HEK293 (cell line): ENCODE measurements at regions not wholly inside any gene's neighbourhood (a gene's known extent, or its start where the extent isn't known, plus 50 kb on each side); places are given as distances from the start of the nearest gene placed in this dataset.

Experiments used
- PRDM1 ChIP-seq: fragments of 450-650 bp; formaldehyde crosslinking; IDR thresholded peaks from 2 replicates; pipeline ENCODE4; 2016; ENCODE audit warnings: missing biosample characterization, missing genetic modification characterization
- SP3 ChIP-seq: fragments of 450-650 bp; formaldehyde crosslinking; IDR thresholded peaks from 2 replicates; pipeline ENCODE4 v1.5.1; 2016; ENCODE audit warnings: missing biosample characterization, missing genetic modification characterization
- ZNF221 ChIP-seq: fragments of 450-650 bp; formaldehyde crosslinking; IDR thresholded peaks from 2 replicates; pipeline ENCODE4 v1.5.1; 2017; ENCODE audit warnings: missing biosample characterization, missing genetic modification characterization, borderline replicate concordance
- ZNF350 ChIP-seq: fragments of 450-650 bp; formaldehyde crosslinking; IDR thresholded peaks from 2 replicates; pipeline ENCODE4 v1.5.0; 2017; ENCODE audit warnings: missing biosample characterization, mild to moderate bottlenecking, missing genetic modification characterization
- ZNF561 ChIP-seq: fragments of 450-650 bp; IDR thresholded peaks from 2 replicates; pipeline ENCODE4 v1.5.1; 2018; ENCODE audit warnings: missing biosample characterization, missing genetic modification characterization, borderline replicate concordance
- TF ChIP-seq, protein P1 (sequence below): fragments of 450-650 bp; formaldehyde crosslinking; IDR thresholded peaks from 2 replicates; pipeline ENCODE4 v1.5.1; 2016; ENCODE audit warnings: missing biosample characterization, missing genetic modification characterization
- TF ChIP-seq, protein P2 (sequence below): fragments of 450-650 bp; formaldehyde crosslinking; IDR thresholded peaks from 2 replicates; pipeline ENCODE4 v1.5.1; 2016; ENCODE audit warnings: missing biosample characterization, missing genetic modification characterization
- TF ChIP-seq, protein P3 (sequence below): fragments of 450-650 bp; IDR thresholded peaks from 2 replicates; pipeline ENCODE4 v1.5.1; 2018; ENCODE audit warnings: missing biosample characterization, mild to moderate bottlenecking, missing genetic modification characterization
- TF ChIP-seq, protein P4 (sequence below): fragments of 450-650 bp; formaldehyde crosslinking; IDR thresholded peaks from 2 replicates; pipeline ENCODE4 v1.5.1; 2016; ENCODE audit warnings: missing biosample characterization, missing genetic modification characterization, borderline replicate concordance
- TF ChIP-seq, protein P5 (sequence below): fragments of 450-650 bp; formaldehyde crosslinking; optimal IDR thresholded peaks from 2 replicates; pipeline ENCODE3; 2016; ENCODE audit warnings: missing biosample characterization, mild to moderate bottlenecking, missing genetic modification characterization
- TF ChIP-seq, protein P6 (sequence below): fragments of 450-650 bp; formaldehyde crosslinking; IDR thresholded peaks from 2 replicates; pipeline ENCODE4 v1.5.1; 2016; ENCODE audit warnings: missing biosample characterization, missing genetic modification characterization
- TF ChIP-seq, protein P7 (sequence below): fragments of 450-650 bp; formaldehyde crosslinking; IDR thresholded peaks from 2 replicates; pipeline ENCODE4 v1.5.1; 2016; ENCODE audit warnings: missing biosample characterization, missing genetic modification characterization, low read depth
- TF ChIP-seq, protein P8 (sequence below): fragments of 450-650 bp; formaldehyde crosslinking; IDR thresholded peaks from 2 replicates; pipeline ENCODE4 v1.5.1; 2016; ENCODE audit warnings: missing biosample characterization, missing genetic modification characterization

DNA sequence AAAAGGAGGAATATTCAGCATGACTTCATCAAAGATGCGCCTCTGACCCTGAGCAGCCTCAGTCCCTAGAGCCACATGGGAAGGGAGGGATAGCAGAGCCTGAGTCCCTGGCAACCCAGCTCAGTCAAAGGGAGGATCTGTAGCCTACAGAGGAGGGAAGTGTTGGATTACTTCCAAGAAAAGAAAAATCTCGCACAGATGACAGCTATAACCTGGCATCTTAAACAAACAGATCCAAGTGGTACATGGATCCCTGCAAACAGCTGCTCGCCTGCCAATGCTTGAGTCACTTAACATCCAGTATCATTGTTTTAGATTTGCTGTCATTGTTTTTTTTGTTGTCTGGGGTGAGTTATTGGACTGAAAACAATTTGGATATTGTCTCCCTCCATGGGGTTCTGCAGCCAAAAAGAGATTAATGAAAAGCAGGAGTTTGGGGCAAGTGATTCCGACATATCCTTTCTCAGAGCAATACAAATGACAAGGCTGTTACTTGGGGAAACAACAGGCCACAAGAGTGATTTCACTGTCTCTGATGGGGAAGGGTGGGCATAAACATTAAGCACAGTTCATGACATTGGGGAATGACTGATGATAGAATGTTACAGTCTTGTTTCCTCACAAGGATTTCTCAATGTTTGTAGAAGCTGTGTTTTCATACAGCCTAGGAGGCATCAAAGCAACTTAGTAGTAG is 153.5 kb upstream of the KIF2A start:
- TF ChIP-seq, protein P1, sequence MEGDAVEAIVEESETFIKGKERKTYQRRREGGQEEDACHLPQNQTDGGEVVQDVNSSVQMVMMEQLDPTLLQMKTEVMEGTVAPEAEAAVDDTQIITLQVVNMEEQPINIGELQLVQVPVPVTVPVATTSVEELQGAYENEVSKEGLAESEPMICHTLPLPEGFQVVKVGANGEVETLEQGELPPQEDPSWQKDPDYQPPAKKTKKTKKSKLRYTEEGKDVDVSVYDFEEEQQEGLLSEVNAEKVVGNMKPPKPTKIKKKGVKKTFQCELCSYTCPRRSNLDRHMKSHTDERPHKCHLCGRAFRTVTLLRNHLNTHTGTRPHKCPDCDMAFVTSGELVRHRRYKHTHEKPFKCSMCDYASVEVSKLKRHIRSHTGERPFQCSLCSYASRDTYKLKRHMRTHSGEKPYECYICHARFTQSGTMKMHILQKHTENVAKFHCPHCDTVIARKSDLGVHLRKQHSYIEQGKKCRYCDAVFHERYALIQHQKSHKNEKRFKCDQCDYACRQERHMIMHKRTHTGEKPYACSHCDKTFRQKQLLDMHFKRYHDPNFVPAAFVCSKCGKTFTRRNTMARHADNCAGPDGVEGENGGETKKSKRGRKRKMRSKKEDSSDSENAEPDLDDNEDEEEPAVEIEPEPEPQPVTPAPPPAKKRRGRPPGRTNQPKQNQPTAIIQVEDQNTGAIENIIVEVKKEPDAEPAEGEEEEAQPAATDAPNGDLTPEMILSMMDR (tag by site-specific recombination): no peak
- no peak for TF ChIP-seq ZNF221 (tag by site-specific recombination)
- no peak for TF ChIP-seq ZNF561 (tag by site-specific recombination)
- TF ChIP-seq, protein P2, sequence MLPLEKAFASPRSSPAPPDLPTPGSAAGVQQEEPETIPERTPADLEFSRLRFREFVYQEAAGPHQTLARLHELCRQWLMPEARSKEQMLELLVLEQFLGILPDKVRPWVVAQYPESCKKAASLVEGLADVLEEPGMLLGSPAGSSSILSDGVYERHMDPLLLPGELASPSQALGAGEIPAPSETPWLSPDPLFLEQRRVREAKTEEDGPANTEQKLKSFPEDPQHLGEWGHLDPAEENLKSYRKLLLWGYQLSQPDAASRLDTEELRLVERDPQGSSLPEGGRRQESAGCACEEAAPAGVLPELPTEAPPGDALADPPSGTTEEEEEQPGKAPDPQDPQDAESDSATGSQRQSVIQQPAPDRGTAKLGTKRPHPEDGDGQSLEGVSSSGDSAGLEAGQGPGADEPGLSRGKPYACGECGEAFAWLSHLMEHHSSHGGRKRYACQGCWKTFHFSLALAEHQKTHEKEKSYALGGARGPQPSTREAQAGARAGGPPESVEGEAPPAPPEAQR: no peak
- TF ChIP-seq, protein P3, sequence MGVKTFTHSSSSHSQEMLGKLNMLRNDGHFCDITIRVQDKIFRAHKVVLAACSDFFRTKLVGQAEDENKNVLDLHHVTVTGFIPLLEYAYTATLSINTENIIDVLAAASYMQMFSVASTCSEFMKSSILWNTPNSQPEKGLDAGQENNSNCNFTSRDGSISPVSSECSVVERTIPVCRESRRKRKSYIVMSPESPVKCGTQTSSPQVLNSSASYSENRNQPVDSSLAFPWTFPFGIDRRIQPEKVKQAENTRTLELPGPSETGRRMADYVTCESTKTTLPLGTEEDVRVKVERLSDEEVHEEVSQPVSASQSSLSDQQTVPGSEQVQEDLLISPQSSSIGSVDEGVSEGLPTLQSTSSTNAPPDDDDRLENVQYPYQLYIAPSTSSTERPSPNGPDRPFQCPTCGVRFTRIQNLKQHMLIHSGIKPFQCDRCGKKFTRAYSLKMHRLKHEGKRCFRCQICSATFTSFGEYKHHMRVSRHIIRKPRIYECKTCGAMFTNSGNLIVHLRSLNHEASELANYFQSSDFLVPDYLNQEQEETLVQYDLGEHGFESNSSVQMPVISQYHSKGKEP (tag by site-specific recombination): no peak
- TF ChIP-seq SP3: no peak
- no peak for TF ChIP-seq PRDM1 (tag by site-specific recombination)
- TF ChIP-seq, protein P4, sequence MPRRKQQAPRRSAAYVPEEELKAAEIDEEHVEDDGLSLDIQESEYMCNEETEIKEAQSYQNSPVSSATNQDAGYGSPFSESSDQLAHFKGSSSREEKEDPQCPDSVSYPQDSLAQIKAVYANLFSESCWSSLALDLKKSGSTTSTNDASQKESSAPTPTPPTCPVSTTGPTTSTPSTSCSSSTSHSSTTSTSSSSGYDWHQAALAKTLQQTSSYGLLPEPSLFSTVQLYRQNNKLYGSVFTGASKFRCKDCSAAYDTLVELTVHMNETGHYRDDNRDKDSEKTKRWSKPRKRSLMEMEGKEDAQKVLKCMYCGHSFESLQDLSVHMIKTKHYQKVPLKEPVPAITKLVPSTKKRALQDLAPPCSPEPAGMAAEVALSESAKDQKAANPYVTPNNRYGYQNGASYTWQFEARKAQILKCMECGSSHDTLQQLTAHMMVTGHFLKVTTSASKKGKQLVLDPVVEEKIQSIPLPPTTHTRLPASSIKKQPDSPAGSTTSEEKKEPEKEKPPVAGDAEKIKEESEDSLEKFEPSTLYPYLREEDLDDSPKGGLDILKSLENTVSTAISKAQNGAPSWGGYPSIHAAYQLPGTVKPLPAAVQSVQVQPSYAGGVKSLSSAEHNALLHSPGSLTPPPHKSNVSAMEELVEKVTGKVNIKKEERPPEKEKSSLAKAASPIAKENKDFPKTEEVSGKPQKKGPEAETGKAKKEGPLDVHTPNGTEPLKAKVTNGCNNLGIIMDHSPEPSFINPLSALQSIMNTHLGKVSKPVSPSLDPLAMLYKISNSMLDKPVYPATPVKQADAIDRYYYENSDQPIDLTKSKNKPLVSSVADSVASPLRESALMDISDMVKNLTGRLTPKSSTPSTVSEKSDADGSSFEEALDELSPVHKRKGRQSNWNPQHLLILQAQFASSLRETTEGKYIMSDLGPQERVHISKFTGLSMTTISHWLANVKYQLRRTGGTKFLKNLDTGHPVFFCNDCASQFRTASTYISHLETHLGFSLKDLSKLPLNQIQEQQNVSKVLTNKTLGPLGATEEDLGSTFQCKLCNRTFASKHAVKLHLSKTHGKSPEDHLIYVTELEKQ (tag by site-specific recombination): no peak
- no peak for TF ChIP-seq ZNF350 (tag by site-specific recombination)
- TF ChIP-seq, protein P5, sequence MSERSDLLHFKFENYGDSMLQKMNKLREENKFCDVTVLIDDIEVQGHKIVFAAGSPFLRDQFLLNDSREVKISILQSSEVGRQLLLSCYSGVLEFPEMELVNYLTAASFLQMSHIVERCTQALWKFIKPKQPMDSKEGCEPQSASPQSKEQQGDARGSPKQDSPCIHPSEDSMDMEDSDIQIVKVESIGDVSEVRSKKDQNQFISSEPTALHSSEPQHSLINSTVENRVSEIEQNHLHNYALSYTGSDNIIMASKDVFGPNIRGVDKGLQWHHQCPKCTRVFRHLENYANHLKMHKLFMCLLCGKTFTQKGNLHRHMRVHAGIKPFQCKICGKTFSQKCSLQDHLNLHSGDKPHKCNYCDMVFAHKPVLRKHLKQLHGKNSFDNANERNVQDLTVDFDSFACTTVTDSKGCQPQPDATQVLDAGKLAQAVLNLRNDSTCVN: no peak
- TF ChIP-seq, protein P6, sequence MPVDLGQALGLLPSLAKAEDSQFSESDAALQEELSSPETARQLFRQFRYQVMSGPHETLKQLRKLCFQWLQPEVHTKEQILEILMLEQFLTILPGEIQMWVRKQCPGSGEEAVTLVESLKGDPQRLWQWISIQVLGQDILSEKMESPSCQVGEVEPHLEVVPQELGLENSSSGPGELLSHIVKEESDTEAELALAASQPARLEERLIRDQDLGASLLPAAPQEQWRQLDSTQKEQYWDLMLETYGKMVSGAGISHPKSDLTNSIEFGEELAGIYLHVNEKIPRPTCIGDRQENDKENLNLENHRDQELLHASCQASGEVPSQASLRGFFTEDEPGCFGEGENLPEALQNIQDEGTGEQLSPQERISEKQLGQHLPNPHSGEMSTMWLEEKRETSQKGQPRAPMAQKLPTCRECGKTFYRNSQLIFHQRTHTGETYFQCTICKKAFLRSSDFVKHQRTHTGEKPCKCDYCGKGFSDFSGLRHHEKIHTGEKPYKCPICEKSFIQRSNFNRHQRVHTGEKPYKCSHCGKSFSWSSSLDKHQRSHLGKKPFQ (tag by site-specific recombination): no peak
- TF ChIP-seq, protein P7, sequence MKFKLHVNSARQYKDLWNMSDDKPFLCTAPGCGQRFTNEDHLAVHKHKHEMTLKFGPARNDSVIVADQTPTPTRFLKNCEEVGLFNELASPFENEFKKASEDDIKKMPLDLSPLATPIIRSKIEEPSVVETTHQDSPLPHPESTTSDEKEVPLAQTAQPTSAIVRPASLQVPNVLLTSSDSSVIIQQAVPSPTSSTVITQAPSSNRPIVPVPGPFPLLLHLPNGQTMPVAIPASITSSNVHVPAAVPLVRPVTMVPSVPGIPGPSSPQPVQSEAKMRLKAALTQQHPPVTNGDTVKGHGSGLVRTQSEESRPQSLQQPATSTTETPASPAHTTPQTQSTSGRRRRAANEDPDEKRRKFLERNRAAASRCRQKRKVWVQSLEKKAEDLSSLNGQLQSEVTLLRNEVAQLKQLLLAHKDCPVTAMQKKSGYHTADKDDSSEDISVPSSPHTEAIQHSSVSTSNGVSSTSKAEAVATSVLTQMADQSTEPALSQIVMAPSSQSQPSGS (tag by site-specific recombination): no peak
- TF ChIP-seq, protein P8, sequence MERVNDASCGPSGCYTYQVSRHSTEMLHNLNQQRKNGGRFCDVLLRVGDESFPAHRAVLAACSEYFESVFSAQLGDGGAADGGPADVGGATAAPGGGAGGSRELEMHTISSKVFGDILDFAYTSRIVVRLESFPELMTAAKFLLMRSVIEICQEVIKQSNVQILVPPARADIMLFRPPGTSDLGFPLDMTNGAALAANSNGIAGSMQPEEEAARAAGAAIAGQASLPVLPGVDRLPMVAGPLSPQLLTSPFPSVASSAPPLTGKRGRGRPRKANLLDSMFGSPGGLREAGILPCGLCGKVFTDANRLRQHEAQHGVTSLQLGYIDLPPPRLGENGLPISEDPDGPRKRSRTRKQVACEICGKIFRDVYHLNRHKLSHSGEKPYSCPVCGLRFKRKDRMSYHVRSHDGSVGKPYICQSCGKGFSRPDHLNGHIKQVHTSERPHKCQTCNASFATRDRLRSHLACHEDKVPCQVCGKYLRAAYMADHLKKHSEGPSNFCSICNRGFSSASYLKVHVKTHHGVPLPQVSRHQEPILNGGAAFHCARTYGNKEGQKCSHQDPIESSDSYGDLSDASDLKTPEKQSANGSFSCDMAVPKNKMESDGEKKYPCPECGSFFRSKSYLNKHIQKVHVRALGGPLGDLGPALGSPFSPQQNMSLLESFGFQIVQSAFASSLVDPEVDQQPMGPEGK (tag by site-specific recombination): no peak
